COLO668 (cell line): ENCODE measurements at regions not wholly inside any gene's neighbourhood (a gene's known extent, or its start where the extent isn't known, plus 50 kb on each side); places are given as distances from the start of the nearest gene placed in this dataset.
"Not testable (repeated sequence)": the region's sequence is repeated elsewhere in the genome, so short reads cannot be mapped to it uniquely, and the experiment has no call there.

ENCODE experiments used
- DNase-seq: peaks from one replicate; lab custom pipeline; 2025; ENCODE audit not compliant: unreplicated experiment; lab: John Stamatoyannopoulos, UW

DNA sequence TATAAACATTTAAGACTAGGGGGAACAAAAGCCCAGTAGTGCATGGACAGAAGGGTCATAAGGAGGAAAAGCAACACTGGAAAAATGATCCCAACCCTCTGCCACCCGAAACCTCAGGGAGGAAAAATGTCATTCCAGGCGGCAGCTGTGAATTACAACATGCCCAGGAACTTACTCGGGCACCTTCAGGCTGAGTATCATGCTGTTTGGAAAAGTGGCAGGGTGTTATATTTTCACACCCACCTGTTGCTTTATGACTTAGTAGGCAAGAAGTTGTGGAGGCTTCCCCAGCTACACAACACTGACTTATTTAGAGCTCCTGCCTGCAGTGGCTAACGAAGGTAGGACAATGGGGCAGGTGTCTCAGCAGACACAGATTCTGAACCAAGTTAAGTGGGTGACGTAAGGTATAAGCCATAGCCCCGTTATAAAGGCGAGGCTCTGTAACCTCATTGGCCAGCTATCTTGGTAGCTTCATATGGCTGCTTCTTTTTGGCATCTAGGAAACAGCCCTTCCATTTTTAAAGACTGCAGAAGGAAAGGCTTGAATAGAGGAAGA lies 96.1 kb upstream of the IFNG-AS1 start:
- no peak for DNase-seq

DNA sequence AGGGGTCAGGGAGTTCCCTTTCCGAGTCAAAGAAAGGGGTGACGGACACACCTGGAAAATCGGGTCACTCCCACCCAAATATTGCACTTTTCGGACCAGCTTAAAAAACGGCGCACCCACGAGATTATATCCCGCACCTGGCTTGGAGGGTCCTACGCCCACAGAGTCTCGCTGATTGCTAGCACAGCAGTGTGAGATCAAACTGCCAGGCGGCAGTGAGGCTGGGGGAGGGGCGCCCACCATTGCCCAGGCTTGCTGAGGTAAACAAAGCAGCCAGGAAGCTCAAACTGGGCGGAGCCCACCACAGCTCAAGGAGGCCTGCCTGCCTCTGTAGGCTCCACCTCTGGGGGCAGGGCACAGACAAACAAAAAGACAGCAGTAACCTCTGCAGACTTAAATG lies 88.8 kb upstream of the IFNG-AS1 start:
- not testable (repeated sequence) for DNase-seq

DNA sequence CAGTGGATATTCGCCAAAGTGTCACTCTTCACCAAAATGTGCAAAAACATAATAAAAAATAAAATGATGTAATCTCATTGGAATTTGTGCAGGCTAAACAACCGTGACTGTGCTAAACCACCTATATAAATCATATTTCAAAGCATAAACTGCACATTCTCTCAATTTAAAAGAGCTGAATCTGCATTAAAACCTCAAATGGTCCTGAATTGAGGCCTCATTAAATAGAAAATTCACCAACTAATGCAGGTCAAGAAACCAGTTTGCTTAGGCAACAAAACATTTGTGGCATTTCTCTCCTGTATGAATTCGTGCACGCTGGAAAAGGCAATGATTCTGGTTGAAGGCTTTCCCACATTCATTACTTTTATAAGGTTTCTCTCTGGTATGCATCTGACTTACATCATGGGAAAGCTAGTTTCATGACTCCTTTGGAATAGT lies 80.1 kb upstream of the IFNG-AS1 start:
- DNase-seq, result no peak

DNA sequence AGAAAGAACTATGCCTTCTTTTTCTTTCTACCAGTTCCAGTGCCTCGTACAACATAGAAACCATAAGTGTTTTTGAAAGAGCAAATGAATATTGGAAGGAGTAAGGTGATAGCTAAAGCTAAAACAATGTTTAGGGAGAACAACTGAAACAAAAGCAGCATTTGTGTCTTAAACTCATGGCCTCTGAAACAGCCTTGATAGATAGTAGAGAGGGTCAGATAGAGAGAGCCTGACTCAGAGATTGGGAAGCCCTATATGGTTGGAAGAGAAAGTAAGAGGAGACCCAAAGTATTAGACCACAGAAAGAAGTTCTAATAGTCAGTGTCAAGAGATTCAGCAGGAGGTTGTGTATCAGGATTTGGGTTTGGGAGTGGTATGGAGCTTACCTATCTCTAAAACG lies 79.6 kb upstream of the IFNG-AS1 start:
- no peak for DNase-seq

DNA sequence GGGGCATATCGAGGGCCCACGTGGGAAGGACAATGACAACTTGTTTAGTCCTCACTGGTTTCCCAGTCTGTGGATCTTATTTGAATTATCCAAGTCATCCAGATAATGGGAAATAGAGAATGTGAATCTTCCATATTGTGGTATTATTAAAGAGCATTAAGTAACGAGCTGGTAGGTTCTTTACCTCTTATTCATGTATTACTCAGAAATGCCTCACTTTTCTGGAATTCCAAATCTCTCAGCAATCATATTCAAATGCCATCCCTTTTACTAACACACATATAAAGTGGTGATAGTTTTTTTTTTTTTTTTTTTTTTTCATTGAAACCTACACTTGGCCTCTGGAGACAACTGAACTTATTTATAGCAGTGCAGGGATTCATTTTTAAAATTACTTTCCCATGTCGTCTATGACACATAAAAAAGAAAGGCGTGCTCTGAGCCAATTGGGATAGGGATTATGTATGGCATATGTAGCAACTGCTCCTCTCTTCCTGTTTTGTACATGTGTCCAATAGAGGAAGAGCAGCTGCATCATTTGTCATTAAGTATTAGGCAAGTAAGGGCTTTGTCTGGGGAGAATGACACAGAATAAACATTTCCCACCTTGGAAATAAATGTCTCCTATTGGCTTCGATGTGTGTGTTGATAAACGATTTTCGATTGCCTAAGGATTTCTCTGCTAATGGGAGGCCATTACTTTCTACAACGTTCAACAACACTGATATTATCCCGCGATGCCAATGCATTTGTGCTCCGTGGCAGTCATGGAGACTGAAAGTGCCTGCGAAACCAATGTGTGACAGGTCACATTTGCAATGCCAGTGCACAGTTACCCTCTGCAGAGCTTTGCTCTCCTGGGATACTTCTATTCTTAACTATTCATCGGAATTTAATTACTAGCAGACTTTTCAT lies 78.6 kb upstream of the IFNG-AS1 start:
- DNase-seq, result no peak

DNA sequence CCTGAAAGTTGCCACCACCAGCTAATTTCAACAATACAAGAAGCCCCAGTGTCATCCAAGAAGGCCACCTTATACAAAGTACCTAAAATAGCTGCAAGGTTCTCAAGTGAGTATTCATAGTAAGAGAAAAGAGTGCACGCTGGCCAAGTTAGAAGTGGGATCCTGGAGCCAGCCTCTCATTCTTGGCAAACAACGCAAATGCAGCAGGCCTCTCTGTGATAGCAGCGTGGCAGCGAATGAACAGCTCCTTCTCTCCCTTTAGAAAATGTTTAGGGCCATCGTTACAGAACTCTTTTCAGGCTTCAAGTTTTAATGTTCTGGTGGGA lies 78.0 kb upstream of the IFNG-AS1 start:
- DNase-seq, result no peak

DNA sequence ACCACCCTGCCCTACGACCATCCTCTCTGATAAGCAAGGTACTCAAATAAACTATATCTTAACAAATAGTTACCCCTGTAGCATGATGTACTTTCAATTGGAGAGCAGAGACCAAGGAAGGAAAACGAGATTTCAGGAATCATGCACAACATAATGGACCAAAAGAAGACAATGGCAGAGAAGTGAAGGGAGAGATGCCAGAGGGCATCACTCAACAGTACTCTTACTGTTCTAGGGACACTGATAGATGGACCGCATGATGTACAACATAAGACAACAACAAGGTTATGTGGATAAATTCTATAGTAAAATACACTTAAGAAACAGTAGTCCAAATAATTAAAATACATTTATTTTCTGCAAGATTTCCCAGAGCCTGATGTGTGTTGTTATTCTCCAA lies 77.5 kb upstream of the IFNG-AS1 start:
- DNase-seq, result no peak

DNA sequence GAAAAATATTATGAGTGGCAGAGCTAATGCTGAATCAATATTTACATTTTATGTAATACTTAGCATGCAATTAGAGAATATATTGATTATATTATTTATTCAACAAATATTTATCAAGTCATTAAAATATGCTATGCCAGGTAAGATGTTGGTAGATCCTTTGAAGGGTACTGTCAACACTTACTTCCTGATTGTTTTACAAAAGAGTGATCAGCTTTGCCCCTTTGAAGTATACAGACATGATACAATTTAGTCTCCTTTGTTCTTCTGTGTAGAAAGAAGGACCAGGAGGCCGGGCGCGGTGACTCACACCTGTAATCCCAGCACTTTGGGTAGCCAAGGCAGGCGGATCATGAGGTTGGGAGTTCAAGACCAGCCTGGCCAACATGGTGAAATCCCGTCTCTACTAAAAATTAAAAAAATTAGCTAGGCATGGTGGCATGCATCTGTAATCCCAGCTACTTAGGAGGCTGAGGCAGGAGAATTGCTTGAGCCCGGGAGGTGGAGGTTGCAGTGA lies 73.9 kb upstream of the IFNG-AS1 start:
- peak; percentile 61 for DNase-seq

DNA sequence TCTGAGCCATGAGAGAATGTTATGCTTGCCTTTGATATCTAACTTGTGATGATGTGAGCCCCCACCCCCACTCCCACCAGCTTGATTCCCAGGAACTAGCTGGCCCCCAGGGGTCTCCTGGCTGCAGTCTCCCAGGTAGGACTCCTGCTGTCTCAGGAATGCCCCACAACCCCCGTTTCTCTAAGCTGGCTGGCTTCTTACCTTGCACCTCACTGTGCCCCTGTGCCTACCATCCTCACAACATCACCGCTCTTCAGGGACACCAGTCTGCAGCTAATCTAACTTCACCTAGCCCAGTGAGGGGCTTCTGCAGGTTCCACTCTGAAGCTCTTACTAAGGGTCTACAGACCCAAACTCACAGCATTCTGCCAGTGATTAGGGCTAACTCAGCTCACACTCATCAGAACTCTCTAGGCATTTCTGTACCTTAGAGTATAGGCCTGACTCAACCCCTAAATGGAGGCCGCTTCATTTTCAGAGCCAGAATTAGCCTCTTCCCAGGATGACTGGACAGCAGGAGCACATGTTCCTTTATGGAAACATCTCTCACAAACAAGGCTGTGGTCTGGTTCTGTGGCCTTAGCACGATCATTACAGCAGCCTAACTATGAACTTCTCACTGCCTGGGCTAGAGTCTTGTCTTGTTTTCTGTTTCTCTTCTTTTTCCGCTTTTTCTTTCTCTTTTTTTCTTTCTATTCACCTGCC lies 72.8 kb upstream of the IFNG-AS1 start:
- DNase-seq, result no peak

DNA sequence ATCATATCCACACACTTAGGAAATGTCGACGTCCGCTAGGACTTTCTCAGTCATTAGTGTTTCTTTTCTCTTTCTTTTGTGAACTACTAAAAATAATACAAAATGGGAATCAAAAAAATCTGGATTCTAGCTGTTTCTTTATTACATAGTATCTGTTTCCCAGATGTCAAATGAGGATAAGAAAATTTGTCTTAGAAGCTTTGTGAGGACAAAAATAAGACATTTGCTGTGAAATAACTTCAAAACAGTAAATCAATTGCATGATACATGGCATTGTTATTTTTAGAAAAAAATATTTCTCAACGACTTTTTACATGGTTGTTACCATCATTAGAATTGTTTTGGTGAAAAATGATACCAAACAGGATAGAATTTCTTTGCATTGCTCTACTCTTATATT lies 71.4 kb upstream of the IFNG-AS1 start:
- no peak for DNase-seq

DNA sequence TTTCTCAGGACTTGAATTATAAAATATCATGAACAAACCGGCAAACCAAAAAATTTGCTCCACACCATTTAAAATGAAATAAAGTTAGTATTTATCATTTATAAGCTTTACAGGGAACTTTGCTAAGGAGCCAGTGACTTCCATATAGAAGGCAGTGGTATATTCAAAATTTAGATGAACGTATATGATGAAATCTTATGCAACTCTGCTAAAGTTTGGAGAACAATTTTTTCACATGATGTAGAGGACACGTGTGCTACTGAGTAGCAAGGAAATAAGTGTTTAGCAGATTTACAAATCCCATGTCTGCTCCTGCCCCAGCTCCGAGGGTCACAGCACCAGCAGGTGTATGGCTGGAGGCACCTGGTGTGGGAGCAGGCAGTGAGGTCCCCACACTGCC lies 70.8 kb upstream of the IFNG-AS1 start:
- no peak for DNase-seq

DNA sequence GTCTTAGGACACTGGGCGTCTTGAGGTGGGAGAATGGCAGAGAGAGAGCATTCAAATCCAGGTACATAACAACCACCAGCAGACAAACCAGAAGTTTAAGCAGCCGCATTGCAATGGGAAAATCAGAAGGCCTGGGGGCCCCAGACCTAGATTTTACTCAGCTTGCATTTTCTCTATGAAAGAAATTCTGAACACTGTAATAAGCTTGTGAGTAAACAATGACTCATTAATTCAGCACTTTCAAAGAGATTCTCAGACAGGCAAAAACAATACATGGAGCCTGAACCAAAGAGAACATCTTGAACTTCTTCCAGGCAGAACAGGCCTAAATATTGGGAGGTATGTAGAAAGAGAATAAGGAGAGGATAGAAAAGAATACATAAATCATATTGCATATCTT lies 69.8 kb upstream of the IFNG-AS1 start:
- DNase-seq, result no peak

DNA sequence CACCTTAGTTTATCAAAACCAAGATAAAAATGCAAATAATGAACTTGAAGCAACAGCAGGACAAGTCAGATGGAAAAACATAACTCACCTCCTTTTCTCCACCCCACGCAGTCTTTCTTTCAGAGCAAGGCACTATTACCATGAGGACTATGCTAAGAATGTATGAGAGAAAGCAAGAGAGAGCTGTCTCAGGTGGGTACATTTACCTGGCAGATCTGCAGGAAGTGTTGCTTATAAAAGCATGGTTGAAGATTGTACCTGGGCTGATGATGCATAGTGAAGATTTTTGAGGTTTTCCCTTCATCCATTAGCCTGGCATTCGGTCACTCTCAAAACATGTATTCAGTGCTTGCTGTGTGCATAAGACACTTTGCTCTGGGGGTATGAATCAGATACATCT lies 68.8 kb upstream of the IFNG-AS1 start:
- no peak for DNase-seq

DNA sequence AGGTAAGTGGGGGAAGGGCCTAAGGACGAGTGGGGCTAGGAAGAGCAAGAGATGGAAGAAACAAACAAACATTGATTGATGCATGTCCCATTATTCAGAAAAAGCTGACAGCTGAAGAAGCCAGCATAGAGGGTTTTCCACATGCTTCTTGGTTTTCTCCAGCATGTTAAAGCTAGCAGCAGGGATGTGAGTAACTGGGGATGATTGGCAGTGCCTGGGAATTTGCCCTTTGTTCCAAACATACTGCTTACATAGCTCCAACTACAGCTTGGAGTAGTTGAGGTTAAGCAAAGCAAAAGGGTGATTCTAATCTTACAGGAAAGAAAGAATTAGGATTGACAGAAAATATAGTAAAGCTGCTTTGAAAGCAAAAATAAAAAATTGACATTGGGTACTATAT lies 68.0 kb upstream of the IFNG-AS1 start:
- DNase-seq, result no peak

DNA sequence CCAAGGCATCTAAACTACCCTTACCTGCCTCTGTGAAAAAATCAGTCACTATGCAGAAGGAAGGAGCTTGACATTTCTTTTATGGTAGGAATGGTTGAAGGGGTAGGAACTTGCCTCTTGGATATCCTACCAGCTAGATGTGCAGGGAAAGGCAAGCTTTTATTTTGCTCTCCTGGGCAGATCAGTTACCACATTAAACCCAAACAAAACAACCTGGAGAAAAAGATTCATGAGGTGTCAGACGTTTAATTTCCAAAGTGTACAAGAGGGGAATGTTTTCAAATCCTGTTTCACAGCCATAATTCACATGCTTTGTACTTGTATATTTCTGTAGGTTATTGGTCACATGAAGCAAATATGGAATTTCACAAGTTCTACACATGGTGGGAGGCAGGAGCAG lies 67.0 kb upstream of the IFNG-AS1 start:
- DNase-seq, result no peak

DNA sequence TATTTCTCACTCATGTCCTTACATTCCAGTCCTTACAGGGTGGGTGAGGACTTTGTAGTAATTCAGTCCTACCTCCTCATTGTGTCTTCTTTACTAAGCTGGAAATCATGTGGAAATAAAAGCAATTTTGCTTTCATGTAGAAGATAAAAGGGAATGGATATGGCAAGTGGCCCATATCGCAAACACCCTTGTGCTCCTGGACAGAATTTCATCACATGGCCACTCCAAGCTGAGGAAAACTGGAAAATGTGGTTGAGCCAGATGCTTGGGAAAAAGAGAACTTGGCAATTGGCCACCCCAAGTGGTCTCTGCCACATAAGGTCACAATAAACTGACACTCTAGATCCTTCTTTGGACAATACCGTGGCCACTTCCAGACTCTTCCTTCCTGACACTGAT lies 64.2 kb upstream of the IFNG-AS1 start:
- DNase-seq, result no peak

DNA sequence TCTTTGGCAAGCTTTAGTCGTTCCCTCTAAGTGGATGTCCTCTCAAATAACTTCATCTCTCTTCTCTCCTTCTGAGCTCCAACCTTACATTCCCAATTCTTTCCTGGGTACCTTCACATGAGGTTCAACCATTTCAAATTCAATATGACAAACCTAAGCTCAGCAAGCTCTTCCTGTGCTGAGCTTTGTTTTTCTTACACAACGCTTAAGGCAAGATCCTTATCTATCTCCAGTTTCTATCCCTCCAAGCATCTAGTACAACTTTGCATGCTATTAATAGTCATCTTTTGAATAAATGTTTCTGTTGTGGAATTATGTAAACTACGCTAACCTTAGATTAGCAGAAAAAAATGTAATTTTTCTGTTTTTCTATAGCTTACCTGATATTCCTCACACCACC lies 63.7 kb upstream of the IFNG-AS1 start:
- no peak for DNase-seq

DNA sequence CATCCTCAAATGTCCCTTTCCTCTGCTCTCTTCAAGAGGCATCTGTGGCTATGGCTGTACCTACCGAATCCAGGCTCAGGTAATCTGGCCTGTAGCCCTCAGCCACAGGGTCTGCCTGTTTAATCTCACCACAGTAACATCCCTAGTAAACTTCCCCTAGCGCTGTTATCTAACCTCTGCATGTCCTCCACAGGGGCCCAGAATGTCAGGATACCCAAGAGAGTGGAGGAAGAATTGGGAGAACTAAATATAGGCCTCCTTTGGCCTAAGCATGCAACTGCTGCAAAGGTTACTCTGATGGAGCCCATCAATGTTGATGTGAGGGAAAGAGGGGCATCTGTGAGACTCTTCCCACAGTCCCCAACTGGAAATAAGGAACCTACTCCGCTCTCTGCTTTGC lies 63.2 kb upstream of the IFNG-AS1 start:
- DNase-seq, result no peak

DNA sequence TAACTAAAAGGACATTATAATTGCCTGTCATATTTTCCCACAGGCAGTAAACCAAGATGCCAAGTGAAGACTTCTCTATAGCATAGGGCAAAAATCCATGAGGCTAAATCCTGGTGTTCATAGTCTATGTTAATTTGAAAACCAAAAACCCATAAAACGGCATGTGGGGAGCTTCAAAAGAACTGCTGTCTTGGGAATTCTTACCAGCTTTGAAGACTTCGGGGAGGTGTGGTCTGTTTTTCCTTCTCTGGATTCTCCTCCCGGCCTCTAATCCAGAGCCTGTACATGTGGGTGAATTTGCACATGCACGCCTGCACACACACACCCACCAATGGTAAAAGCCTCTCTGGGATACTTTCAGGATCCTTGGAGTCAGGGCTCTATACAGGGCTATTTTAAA lies 61.9 kb upstream of the IFNG-AS1 start:
- DNase-seq, result no peak

DNA sequence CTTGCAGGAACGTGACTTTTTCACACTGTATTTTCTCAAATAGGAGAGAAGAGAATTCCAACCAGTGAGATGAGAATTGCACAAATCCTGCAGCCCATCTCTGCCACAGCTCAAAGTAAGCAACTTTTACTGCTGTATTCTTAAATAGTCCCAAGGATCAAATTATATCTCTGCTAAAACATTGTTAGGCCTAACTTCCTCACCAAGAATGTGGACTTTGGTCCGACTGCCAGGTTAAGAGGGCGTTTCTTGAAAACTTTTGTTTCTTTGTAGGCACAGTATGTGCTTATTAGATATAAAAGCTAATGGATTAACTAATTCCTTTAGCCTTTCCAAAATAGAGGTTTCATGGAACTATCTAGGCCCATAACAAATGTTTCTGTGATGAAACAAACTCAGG lies 61.4 kb upstream of the IFNG-AS1 start:
- DNase-seq, result no peak

DNA sequence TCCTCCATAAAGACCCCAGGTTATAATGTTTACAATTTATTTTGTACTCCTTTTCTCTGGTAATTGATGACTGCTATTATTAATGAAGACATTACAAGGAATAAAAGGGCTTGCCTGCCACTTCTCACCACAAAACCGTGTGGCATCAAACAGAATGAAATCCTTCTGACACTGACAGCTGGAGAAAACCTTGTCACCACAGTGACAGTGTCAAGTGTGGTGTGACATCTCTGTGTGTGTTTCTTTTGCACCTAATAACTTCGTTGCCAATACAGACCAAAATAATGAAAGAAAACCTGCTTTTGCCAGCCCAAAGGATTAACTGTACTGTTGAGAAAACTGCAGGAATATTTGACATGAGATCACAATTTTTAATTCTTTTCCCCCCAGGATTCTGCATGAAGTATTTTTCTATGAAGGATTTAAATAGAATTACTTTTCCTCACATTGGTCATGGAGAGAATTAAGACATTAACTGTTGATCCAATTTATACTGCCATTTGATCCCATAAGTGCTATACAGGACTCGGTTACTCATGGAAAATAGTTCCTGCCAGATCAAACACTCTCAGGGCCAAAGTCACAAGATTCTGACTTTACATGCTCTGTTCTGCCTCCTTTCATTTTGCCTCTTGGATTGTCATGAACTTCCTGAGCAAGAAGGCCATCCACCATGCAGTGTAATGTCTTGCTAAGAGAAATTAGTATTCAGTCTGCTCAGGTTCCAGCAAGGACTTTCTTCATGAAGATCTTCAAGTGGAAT lies 60.4 kb upstream of the IFNG-AS1 start:
- no peak for DNase-seq
